NCI-H446 (cell line): ENCODE measurements at regions not wholly inside any gene's neighbourhood (a gene's known extent, or its start where the extent isn't known, plus 50 kb on each side); places are given as distances from the start of the nearest gene placed in this dataset.
"Not testable (repeated sequence)": the region's sequence is repeated elsewhere in the genome, so short reads cannot be mapped to it uniquely, and the experiment has no call there.

ENCODE experiments used
- DNase-seq, 2 experiments: peaks; one replicate each; lab custom pipeline; 2025; lab: John Stamatoyannopoulos, UW

GRCh38 chr7:52777051-52777822 is 258.2 kb upstream of the POM121L12 start:
- DNase-seq: no peak

- no peak for DNase-seq
Observed at GRCh38 chr7:52775876-52776275, 259.6 kb upstream of the POM121L12 start.

- no peak for DNase-seq
Observed at GRCh38 chr7:52771177-52771576, 264.3 kb upstream of the POM121L12 start.

GRCh38 chr7:52764492-52765169 is 270.8 kb upstream of the POM121L12 start:
- no peak for DNase-seq

- DNase-seq: no peak
Observed at GRCh38 chr7:52758356-52758755, 277.1 kb upstream of the POM121L12 start.

- DNase-seq: no peak
Observed at GRCh38 chr7:52753855-52754254, 281.6 kb upstream of the POM121L12 start.

- DNase-seq: no peak
Observed at GRCh38 chr7:52752891-52753290, 282.5 kb upstream of the POM121L12 start.

- DNase-seq: no peak
Observed at GRCh38 chr7:52749880-52750279, 285.6 kb upstream of the POM121L12 start.

GRCh38 chr7:52747817-52748216 is 287.6 kb upstream of the POM121L12 start:
- DNase-seq: no peak

- no peak for DNase-seq
Observed at GRCh38 chr7:52741670-52742290, 293.7 kb upstream of the POM121L12 start.

GRCh38 chr7:52735656-52736055 is 299.8 kb upstream of the POM121L12 start:
- no peak for DNase-seq

GRCh38 chr7:52728683-52729082 is 306.8 kb upstream of the POM121L12 start:
- not testable (repeated sequence) for DNase-seq

- DNase-seq: no peak
Observed at GRCh38 chr7:52727632-52728031, 307.8 kb upstream of the POM121L12 start.

- no peak for DNase-seq
Observed at GRCh38 chr7:52726986-52727385, 308.4 kb upstream of the POM121L12 start.

- no peak for DNase-seq
Observed at GRCh38 chr7:52726493-52726892, 308.9 kb upstream of the POM121L12 start.

GRCh38 chr7:52723606-52724005 is 311.8 kb upstream of the POM121L12 start:
- no peak for DNase-seq

GRCh38 chr7:52720856-52721255 is 314.6 kb upstream of the POM121L12 start:
- DNase-seq: no peak

GRCh38 chr7:52719677-52720076 is 315.8 kb upstream of the POM121L12 start:
- DNase-seq: no peak

GRCh38 chr7:52715701-52716100 is 319.7 kb upstream of the POM121L12 start:
- DNase-seq: no peak

- DNase-seq: no peak
Observed at GRCh38 chr7:52712938-52713337, 322.5 kb upstream of the POM121L12 start.

- DNase-seq: no peak
Observed at GRCh38 chr7:52711951-52712350, 323.5 kb upstream of the POM121L12 start.

- no peak for DNase-seq
Observed at GRCh38 chr7:52708846-52709245, 326.6 kb upstream of the POM121L12 start.

- DNase-seq: no peak
Observed at GRCh38 chr7:52705768-52706167, 329.7 kb upstream of the POM121L12 start.
